ENCODE measurements at regions not wholly inside any gene's neighbourhood (a gene's known extent, or its start where the extent isn't known, plus 50 kb on each side); places are given as distances from the start of the nearest gene placed in this dataset.

- Histone ChIP-seq H3K27ac (ENCODE audit: insufficient read length, low read depth, low read length) (no peak overlapping the region), H3K4me2 (ENCODE audit: insufficient read depth, insufficient read length, low read length) (no peak overlapping the region), H3K27me3 (ENCODE audit: insufficient read depth, low read length) (no peaks in the 10 kb centered on the region), H2BK15ac (ENCODE audit: low read depth, low read length) (no peak overlapping the region), H2BK120ac (ENCODE audit: low read depth, low read length, poor library complexity, severe bottlenecking) (no peak overlapping the region), H3K9ac (ENCODE audit: extremely low read depth, insufficient read length, low read length) (no peak overlapping the region), H2BK12ac (ENCODE audit: insufficient read length, low read depth, low read length) (no peak overlapping the region), H3K79me1 (ENCODE audit: insufficient read depth, low read depth, low read length, poor library complexity, severe bottlenecking) (no peaks in the 10 kb centered on the region), H3K18ac (ENCODE audit: insufficient read length, low read depth, low read length) (no peak overlapping the region), H4K8ac (replicated peaks; ENCODE audit: insufficient read length, low read depth, low read length) (no peak overlapping the region), H3K4ac (ENCODE audit: low read depth, low read length) (no peak overlapping the region), H3T11ph (ENCODE audit: low read length) (no peak overlapping the region), H2BK20ac (ENCODE audit: low read depth, low read length, poor library complexity, severe bottlenecking) (no peak overlapping the region), H3K56ac (ENCODE audit: insufficient read length, low read depth, low read length) (no peak overlapping the region), H4K20me1 (ENCODE audit: control insufficient read depth, insufficient read depth, insufficient read length) (no peaks in the 10 kb centered on the region), H3K23ac (ENCODE audit: insufficient read length, low read depth, low read length) (no peak overlapping the region), H2BK5ac (ENCODE audit: insufficient read length, low read length) (no peak overlapping the region), H2AK5ac (ENCODE audit: insufficient read length, low read length) (no peak overlapping the region), H4K5ac (ENCODE audit: insufficient read length, low read depth, low read length) (no peak overlapping the region), H3K14ac (ENCODE audit: insufficient read depth, low read length) (no peak overlapping the region), H3K4me1 (ENCODE audit: insufficient read depth, low read length) (no peaks in the 10 kb centered on the region; the same call in 1 of the 2 replicates), H3K79me2 (ENCODE audit: insufficient read depth, low read length) (no peaks in the 10 kb centered on the region), H4K91ac (ENCODE audit: insufficient read length, low read depth, low read length) (no peak overlapping the region), H2AFZ (ENCODE audit: low read length) (no peak overlapping the region), H3K23me2 (ENCODE audit: insufficient read length, low read depth, low read length, poor library complexity, severe bottlenecking) (no peaks in the 10 kb centered on the region), H3K9me3 (ENCODE audit: control insufficient read depth, low read depth, low read length) (no peaks in the 10 kb centered on the region)
- Mint-ChIP-seq H3K4me3 (no peak overlapping the region), H3K27ac (no peak overlapping the region), H3K36me3 (ENCODE audit: insufficient read depth in 1 of 3, low read depth in 3 of 3) (peaks cover 0 to 5% (median 0%) of the 10 kb centered on the region in 3 experiments; a peak in 2 of 7 replicates), H3K4me1 (peaks cover 15 to 16% of the 10 kb centered on the region in 2 experiments), H3K27me3 (ENCODE audit: low read depth) (no peaks in the 10 kb centered on the region), H3K9me3 (peaks cover 3 to 4% of the 10 kb centered on the region in 2 experiments; a peak in 3 of 5 replicates)
- no peak for TF ChIP-seq CTCF (conservative IDR thresholded peaks at IDR 0.05)
- no peak for DNase-seq
These were observed 216.9 kb downstream of the DEPDC1B start for GRCh38 chr5:60483050-60483449.

All from H9 (cell line).